ENCODE measurements at regions not wholly inside any gene's neighbourhood (a gene's known extent, or its start where the extent isn't known, plus 50 kb on each side); places are given as distances from the start of the nearest gene placed in this dataset.

DNA sequence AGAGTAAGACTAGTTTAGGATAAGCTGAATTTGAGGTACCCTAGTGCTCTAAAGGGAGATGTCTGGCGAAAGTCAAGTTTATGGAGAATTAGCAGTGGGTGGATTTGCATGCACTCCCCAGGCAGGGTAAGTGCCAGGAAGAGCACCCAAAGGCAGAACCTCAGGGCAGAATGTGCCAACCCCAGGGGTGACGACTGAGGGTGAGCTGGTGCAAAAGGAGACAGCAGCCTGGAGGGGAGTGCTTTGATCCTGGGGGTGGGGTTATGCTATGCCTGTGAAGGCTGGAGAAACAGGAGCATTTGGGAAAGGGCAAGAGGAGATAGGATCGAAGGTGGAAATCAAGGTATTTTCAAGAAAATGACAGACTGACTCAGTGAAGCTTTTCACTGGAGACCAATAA lies 208.5 kb upstream of the PDE10A start:
- DNase-seq (ENCODE audit: low read depth), result no peak
- H3K4me3 ChIP-seq (replicated peaks; ENCODE audit: low read depth, low read length), result no peak overlapping the region
- TF ChIP-seq, protein P1, sequence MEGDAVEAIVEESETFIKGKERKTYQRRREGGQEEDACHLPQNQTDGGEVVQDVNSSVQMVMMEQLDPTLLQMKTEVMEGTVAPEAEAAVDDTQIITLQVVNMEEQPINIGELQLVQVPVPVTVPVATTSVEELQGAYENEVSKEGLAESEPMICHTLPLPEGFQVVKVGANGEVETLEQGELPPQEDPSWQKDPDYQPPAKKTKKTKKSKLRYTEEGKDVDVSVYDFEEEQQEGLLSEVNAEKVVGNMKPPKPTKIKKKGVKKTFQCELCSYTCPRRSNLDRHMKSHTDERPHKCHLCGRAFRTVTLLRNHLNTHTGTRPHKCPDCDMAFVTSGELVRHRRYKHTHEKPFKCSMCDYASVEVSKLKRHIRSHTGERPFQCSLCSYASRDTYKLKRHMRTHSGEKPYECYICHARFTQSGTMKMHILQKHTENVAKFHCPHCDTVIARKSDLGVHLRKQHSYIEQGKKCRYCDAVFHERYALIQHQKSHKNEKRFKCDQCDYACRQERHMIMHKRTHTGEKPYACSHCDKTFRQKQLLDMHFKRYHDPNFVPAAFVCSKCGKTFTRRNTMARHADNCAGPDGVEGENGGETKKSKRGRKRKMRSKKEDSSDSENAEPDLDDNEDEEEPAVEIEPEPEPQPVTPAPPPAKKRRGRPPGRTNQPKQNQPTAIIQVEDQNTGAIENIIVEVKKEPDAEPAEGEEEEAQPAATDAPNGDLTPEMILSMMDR (IDR thresholded peaks at IDR 0.05; ENCODE audit: low read length, missing control alignments), result no peak

DNA sequence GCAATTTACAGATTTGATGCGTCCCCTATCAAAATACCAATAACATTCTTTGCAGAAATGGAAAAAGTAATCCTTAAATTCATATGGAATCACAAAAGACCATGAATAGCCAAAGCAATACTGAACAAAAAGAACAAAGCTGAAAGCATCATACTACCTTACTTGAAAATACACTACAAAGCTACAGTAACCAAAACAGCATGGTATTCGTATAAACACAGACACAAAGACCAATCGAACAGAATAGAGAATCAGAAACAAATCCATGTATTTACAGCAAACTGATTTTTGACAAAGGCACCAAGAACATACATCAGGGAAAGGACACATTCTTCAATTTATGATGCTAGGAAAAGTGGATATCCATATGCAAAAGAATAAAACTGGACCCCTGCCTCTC lies 206.5 kb upstream of the PDE10A start:
- TF ChIP-seq, protein P1 (IDR thresholded peaks at IDR 0.05; ENCODE audit: low read length, missing control alignments), result no peak
- DNase-seq (ENCODE audit: low read depth), result no peak
- no peak overlapping the region for H3K4me3 ChIP-seq (replicated peaks; ENCODE audit: low read depth, low read length)

DNA sequence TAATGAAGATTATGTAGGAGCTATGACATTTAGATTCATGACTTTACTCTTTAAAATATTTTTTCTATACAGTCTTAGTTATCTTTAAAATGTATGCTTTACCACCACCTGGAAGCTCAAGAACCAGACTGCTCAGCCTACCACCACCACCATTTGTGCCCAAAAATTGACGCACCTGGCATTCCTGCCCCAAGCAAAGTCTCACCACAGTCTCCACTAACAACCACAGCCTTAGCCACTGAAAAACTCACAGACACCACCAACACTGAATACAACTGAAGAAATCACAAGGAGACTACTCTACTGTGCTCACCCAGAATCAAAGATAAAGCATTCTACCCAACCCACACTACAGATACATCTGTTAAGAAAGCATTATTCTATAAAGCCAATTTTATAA lies 201.9 kb upstream of the PDE10A start:
- no peak for DNase-seq (ENCODE audit: low read depth)
- TF ChIP-seq, protein P1 (IDR thresholded peaks at IDR 0.05; ENCODE audit: low read length, missing control alignments), result no peak
- H3K4me3 ChIP-seq (replicated peaks; ENCODE audit: low read depth, low read length), result no peak overlapping the region

GRCh38 chr6:165864218-165864617 lies 201.2 kb upstream of the PDE10A start:
- DNase-seq (ENCODE audit: low read depth), result no peak
- TF ChIP-seq, protein P1 (IDR thresholded peaks at IDR 0.05; ENCODE audit: low read length, missing control alignments), result no peak
- no peak overlapping the region for H3K4me3 ChIP-seq (replicated peaks; ENCODE audit: low read depth, low read length)

- TF ChIP-seq, protein P1 (IDR thresholded peaks at IDR 0.05; ENCODE audit: low read length, missing control alignments), result no peak
- no peak overlapping the region for H3K4me3 ChIP-seq (replicated peaks; ENCODE audit: low read depth, low read length)
- no peak for DNase-seq (ENCODE audit: low read depth)
Observed at GRCh38 chr6:165863801-165864200, 200.8 kb upstream of the PDE10A start.

DNA sequence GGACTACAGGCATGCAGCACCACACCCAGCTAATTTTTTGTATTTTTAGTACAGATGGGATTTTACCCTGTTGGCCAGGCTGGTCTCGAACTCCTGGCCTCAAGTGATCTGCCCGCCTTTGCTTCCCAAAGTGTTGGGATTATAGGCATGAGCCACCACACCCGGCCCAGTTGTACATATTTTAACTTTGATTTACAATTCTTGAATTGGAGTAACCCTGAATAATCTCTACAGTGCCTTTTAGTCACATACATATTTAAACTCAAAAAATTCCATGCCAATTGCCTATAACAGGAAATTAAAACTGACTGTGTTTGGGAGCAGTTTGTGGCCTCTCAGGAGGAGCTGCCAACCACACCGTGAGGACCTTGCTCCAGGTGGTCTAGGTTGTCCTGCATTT lies 199.8 kb upstream of the PDE10A start:
- DNase-seq (ENCODE audit: low read depth), result no peak
- H3K4me3 ChIP-seq (replicated peaks; ENCODE audit: low read depth, low read length), result no peak overlapping the region
- TF ChIP-seq, protein P1 (IDR thresholded peaks at IDR 0.05; ENCODE audit: low read length, missing control alignments), result no peak

- no peak for DNase-seq (ENCODE audit: low read depth)
- no peak overlapping the region for H3K4me3 ChIP-seq (replicated peaks; ENCODE audit: low read depth, low read length)
- TF ChIP-seq, protein P1 (IDR thresholded peaks at IDR 0.05; ENCODE audit: low read length, missing control alignments), result no peak
Observed at GRCh38 chr6:165861226-165861625, 198.2 kb upstream of the PDE10A start.
